MCF 10A (cell line): ENCODE measurements at regions not wholly inside any gene's neighbourhood (a gene's known extent, or its start where the extent isn't known, plus 50 kb on each side); places are given as distances from the start of the nearest gene placed in this dataset.
"Not testable (repeated sequence)": the region's sequence is repeated elsewhere in the genome, so short reads cannot be mapped to it uniquely, and the experiment has no call there.

Experiments
- BruUV-seq: library from RNA; stranded (reverse); fragments of 400-500 nt; replicated peaks from 2 replicates; lab custom pipeline; 2021; lab: Mats Ljungman, UMichigan
- CTCF ChIA-PET: fragments of 300-600 bp; sonication (Branson Sonifier 250); formaldehyde crosslinking; extraction: SDS; loops from one replicate; lab custom pipeline; 2021; ENCODE audit warnings: antibody characterized with exemption, inconsistent platforms; lab: Yijun Ruan, JAX
- POLR2A ChIA-PET: fragments of 300-600, 350-650 bp; sonication (Branson Sonifier 250); formaldehyde crosslinking; extraction: SDS; loops from one replicate; lab custom pipeline; 2020; ENCODE audit warnings: antibody characterized with exemption, inconsistent platforms; lab: Yijun Ruan, JAX
- DNase-seq: peaks from one replicate; pipeline ENCODE4 v3.0.0-alpha.2; 2018; ENCODE audit not compliant: unreplicated experiment
- H3K27ac Mint-ChIP-seq: one replicate; pipeline ENCODE4 v1.8.0; 2022; ENCODE audit warnings: mild to moderate bottlenecking, low read depth, mixed read lengths; ENCODE audit not compliant: unreplicated experiment
- H3K27me3 Mint-ChIP-seq: one replicate; pipeline ENCODE4 v1.8.0; 2022; ENCODE audit warnings: mixed read lengths; ENCODE audit not compliant: insufficient read depth, unreplicated experiment
- H3K36me3 Mint-ChIP-seq: one replicate; pipeline ENCODE4 v1.8.0; 2022; ENCODE audit warnings: mild to moderate bottlenecking, moderate library complexity, mixed read lengths; ENCODE audit not compliant: insufficient read depth, unreplicated experiment
- H3K4me1 Mint-ChIP-seq: one replicate; pipeline ENCODE4 v1.8.0; 2022; ENCODE audit warnings: mixed read lengths; ENCODE audit not compliant: insufficient read depth, unreplicated experiment
- H3K4me3 Mint-ChIP-seq: one replicate; pipeline ENCODE4 v1.8.0; 2022; ENCODE audit warnings: mild to moderate bottlenecking, moderate library complexity, mixed read lengths; ENCODE audit not compliant: unreplicated experiment
- H3K9me3 Mint-ChIP-seq: one replicate; pipeline ENCODE4 v1.8.0; 2022; ENCODE audit warnings: mixed read lengths; ENCODE audit not compliant: unreplicated experiment
- intact Hi-C: fragments of 100-400 bp; cut with micrococcal nuclease; formaldehyde crosslinking; loops from 2 replicates; pipeline ENCODE4 v1.14.1; 2022
- TF ChIP-seq, protein P1 (sequence below): fragments of 200-600 bp; IDR thresholded peaks from one replicate; pipeline ENCODE4 v1.8.0; 2022; ENCODE audit warnings: antibody characterized with exemption, mild to moderate bottlenecking; ENCODE audit not compliant: unreplicated experiment

DNA sequence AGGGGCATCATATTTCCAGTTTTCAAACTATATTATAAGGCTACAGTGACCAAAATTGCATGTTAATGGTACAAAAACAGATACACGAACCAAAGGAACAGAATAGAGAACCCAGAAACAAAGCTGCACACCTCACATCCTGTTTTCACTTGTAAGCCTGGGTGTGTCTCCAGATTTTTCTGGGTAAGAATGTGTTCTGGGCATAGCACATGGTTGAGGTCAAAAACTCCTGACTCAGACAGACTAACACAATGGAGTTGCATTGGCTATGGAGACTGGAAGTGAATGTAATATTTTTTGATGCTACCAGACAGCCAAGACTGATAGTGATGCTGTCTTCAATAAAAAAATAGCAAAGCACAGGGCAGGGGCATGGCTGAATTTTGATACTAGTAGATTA lies 1175.2 kb downstream of the NXPH1 start:
- DNase-seq: no peak
- no peak overlapping the region for H3K4me3 Mint-ChIP-seq
- ChIA-PET POLR2A (no interaction called here), CTCF (no interaction called here)
- H3K36me3 Mint-ChIP-seq: no peaks in the 10 kb centered on the region
- TF ChIP-seq, protein P1, sequence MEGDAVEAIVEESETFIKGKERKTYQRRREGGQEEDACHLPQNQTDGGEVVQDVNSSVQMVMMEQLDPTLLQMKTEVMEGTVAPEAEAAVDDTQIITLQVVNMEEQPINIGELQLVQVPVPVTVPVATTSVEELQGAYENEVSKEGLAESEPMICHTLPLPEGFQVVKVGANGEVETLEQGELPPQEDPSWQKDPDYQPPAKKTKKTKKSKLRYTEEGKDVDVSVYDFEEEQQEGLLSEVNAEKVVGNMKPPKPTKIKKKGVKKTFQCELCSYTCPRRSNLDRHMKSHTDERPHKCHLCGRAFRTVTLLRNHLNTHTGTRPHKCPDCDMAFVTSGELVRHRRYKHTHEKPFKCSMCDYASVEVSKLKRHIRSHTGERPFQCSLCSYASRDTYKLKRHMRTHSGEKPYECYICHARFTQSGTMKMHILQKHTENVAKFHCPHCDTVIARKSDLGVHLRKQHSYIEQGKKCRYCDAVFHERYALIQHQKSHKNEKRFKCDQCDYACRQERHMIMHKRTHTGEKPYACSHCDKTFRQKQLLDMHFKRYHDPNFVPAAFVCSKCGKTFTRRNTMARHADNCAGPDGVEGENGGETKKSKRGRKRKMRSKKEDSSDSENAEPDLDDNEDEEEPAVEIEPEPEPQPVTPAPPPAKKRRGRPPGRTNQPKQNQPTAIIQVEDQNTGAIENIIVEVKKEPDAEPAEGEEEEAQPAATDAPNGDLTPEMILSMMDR: no peak
- H3K27ac Mint-ChIP-seq: no peak overlapping the region
- H3K4me1 Mint-ChIP-seq: no peaks in the 10 kb centered on the region
- H3K27me3 Mint-ChIP-seq: no peaks in the 10 kb centered on the region
- no TSS peak for BruUV-seq
- intact Hi-C loops: no loop called here
- no peaks in the 10 kb centered on the region for H3K9me3 Mint-ChIP-seq

DNA sequence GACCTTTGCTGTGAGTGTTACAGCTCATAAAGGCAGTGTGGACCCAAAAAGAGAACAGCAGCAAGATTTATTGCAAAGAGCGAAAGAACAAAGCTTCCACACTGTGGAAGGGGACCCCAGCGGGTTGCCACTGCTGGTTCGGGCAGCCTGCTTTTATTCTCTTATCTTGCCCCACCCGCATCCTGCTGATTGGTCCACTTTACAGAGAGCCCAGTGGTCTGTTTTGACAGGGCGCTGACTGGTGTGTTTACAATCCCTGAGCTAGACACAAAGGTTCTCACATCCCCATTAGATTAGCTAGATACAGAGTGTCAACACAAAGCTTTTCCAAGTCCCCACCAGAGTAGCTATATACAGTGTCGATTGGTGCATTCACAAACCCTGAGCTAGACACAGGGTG lies 1187.5 kb downstream of the NXPH1 start:
- DNase-seq, H3K27ac Mint-ChIP-seq, H3K9me3 Mint-ChIP-seq, BruUV-seq, H3K4me1 Mint-ChIP-seq, intact Hi-C loops, POLR2A ChIA-PET, H3K4me3 Mint-ChIP-seq, H3K36me3 Mint-ChIP-seq: not testable (repeated sequence)
- H3K27me3 Mint-ChIP-seq: peaks cover 23% of the 10 kb centered on the region
- CTCF ChIA-PET: interaction anchor here (0.7 kb wide), 1 partner anchor 100 kb away, joined by 4 read pairs; no protein-coding TSS in a partner anchor

DNA sequence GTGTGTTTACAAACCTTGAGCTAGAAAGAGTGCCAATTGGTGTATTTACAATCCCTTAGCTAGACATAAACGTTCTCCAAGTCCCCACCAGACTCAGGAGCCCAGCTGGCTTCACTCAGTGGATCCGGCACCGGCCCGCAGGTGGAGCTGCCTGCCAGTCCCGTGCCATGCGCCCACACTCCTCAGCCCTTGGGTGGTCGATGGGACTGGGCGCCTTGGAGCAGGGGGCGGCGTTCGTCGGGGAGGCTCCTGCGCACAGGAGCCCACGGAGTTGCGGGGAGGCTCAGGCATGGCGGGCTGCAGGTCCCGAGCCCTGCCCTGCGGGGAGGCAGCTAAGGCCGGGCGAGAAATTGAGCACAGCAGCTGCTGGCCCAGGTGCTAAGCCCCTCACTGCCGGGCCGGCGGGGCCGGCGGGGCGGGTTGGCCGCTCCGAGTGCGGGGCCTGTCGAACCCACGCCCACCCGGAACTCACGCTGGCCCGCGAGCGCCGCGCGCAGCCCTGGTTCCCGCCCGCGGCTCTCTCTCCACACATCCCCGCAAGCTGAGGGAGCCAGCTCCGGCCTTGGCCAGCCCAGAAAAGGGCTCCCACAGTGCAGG lies 1188.0 kb downstream of the NXPH1 start:
- POLR2A ChIA-PET, DNase-seq, H3K9me3 Mint-ChIP-seq, H3K27ac Mint-ChIP-seq, H3K4me1 Mint-ChIP-seq, H3K36me3 Mint-ChIP-seq, H3K4me3 Mint-ChIP-seq, intact Hi-C loops, BruUV-seq: not testable (repeated sequence)
- H3K27me3 Mint-ChIP-seq: peaks cover 26% of the 10 kb centered on the region
- CTCF ChIA-PET: interaction anchor here (0.7 kb wide), 1 partner anchor 100 kb away, joined by 4 read pairs; no protein-coding TSS in a partner anchor

DNA sequence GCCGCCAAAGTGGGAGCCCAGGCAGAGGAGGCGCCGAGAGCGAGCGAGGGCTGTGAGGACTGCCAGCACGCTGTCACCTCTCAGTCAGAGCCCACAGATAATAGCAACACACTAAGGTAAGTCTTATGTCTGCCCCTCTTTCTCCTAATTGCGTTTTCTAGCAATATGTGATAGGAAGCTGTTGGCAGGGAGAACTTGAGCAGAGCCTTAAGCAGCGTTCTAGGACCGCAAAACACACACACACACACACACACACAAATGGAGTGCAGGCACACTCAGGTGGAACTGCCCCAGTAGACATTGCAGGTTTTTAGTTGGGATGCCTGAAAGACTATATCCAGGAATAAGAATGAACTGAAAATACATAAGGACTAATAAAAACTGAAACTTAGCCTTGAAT lies 1188.5 kb downstream of the NXPH1 start:
- Mint-ChIP-seq H3K27ac (no peak overlapping the region), H3K9me3 (no peaks in the 10 kb centered on the region), H3K4me1 (no peaks in the 10 kb centered on the region), H3K4me3 (no peak overlapping the region), H3K36me3 (no peaks in the 10 kb centered on the region), H3K27me3 (peaks cover 31% of the 10 kb centered on the region)
- no TSS peak for BruUV-seq
- intact Hi-C loops: no loop called here
- no peak for DNase-seq
- TF ChIP-seq, protein P1: no peak
- ChIA-PET POLR2A (no interaction called here), CTCF (no interaction called here)

DNA sequence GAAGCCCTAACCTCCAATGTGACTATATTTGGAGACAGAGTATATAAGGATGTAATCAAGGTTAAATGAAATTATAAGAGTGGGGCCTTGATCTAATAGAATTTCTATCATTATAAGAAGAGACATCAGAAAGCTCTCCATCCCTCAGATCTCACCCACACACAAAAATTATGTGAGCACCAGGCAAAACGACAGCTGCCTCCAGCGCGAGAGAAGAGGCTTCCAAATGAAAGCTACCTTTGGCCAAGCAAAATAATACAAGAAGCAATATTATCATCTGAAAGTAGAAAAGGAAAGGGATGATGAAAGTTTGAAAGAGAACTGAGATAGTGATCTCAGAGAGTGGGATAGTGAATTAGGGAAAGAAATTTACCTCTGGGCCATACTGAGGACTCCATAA lies 1192.5 kb downstream of the NXPH1 start:
- Mint-ChIP-seq H3K4me3 (no peak overlapping the region), H3K4me1 (no peaks in the 10 kb centered on the region), H3K36me3 (no peaks in the 10 kb centered on the region), H3K27ac (no peak overlapping the region), H3K9me3 (no peaks in the 10 kb centered on the region), H3K27me3 (peaks cover 36% of the 10 kb centered on the region)
- ChIA-PET CTCF (no interaction called here), POLR2A (no interaction called here)
- intact Hi-C loops: no loop called here
- no TSS peak for BruUV-seq
- DNase-seq: no peak
- TF ChIP-seq, protein P1: no peak
